HS-27A (cell line): ENCODE measurements at regions not wholly inside any gene's neighbourhood (a gene's known extent, or its start where the extent isn't known, plus 50 kb on each side); places are given as distances from the start of the nearest gene placed in this dataset.
"Not testable (repeated sequence)": the region's sequence is repeated elsewhere in the genome, so short reads cannot be mapped to it uniquely, and the experiment has no call there.

Experiments
- DNase-seq: peaks from one replicate; pipeline ENCODE4 v3.0.0-alpha.2; 2012; ENCODE audit warnings: low read depth, missing footprints

DNA sequence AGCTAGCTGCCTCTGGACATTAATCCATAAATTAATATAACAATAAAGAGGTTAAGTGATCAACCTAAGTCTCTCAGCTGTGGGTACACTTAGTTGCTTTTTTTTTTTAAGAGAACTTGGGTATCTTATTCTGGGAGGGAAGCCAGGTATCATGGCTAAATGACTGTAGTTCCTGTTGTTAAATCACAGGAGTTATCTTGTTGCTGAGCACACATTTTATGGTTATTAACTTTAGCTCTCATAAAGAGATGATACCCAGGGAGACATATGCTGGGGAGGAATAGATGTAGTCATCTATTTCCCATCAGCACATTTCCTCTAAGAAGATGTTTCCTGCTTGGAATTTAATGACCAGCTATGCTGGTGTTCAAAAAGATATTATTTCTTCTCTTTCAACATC lies 227.8 kb downstream of the PTGER3 start:
- no peak for DNase-seq

DNA sequence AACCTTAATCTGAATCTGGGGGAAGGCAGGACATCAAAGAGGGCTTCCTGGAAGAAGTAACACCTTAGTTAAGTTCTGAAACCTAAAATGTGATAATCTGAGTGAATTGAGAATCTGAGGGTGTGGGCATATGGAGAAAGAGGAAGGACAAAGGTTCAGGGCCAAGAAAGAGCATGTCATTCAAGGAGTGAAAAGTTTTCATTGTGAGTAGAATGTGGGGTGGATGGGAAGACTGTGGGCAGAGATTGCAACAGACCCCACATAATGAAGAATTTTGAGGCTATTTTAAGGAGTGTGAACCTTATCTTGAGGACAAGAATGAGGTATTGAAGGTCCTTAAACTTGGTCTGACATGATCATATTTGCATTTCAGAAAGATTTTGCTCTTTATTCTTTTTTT lies 227.2 kb downstream of the PTGER3 start:
- no peak for DNase-seq

DNA sequence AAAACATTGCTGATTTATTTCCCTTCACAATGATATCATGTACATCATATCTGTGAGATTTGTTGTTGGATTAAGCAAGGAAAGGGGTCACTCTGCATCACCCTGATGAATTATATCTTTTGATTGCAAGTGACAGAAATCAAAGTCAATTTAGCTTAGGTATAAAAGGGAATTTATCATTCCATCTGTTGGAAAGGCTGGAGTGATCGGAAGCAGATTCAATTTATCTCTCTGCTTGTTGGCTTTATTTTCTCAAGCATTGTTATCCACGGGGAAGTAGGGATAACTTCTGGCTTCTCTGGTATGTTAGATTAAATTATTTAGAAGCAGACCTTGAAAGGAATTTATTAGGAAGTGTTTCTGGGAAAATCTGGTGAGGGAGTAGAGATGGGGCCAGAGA lies 226.6 kb downstream of the PTGER3 start:
- no peak for DNase-seq

DNA sequence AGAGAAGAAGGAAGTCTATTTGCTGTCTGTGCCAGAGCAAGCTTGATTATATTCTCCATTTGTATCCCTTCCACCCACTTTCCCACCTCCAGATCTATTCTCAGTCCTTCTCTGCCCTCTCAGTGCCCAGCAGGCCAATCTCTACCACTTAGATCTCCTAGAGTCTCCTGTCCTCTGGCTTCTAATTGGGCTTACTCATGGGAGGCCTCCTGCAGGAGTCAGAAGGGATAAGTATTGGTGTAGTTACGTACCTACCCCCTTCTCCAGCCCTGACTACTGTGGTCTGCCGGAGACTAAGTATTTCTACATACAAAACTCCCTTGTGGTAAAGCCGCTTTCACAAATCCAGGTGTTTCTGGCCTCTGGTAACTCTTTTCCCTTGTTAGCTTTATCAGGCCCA lies 221.2 kb downstream of the PTGER3 start:
- no peak for DNase-seq

DNA sequence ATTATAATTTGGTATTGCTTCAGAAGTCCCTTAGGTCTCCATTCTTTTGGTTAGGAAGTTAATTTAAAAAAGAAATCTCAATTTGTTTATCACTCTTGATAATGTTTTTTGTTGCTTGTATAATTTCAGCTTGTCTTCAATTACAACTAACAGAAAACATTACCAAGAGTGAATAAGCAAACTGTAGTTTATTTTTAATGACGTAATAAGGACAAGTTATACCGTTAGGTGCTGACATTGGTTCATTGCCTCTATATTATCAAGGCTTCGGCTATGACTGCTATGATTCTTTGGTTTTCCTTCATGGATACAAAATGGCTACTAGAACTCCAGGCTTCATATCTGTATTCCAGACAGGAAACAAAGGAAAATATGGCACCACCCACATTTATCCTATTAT lies 220.6 kb downstream of the PTGER3 start:
- DNase-seq: no peak

DNA sequence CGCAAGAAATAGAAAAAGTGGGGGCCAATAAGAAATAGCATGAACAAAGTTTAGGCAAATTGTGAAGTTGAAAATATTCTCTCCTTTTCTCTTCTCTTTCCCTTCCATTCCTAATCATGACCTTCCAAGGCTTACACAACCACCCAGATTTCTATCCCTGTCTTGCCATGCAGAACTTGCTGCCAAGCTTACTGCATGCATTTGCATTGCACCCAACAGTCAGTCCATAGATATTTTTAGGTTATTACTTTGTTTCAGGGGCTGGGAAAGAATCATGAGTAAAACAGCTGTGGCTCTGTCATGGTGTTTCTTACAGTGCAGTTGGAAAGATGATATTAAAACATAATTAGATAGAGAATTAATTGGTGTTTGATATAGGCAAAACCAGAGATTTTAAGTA lies 219.4 kb downstream of the PTGER3 start:
- no peak for DNase-seq

DNA sequence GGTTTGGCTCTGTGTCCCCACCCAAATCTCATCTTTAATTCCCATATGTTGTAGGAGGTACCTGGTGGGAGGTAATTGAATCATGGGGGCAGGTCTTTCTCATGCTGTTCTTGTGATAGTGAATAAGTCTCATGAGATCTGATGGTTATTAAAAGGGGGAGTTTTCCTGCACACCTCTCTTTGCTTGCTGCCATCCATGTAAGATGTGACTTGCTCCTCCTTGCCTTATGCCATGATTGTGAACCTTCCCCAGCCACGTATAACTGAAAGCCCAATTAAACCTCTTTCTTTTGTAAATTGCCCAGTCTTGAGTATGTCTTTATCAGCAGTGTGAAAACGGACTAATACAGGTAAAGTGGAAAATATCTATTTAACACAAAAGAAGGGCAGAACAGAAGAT lies 213.3 kb downstream of the PTGER3 start:
- not testable (repeated sequence) for DNase-seq

DNA sequence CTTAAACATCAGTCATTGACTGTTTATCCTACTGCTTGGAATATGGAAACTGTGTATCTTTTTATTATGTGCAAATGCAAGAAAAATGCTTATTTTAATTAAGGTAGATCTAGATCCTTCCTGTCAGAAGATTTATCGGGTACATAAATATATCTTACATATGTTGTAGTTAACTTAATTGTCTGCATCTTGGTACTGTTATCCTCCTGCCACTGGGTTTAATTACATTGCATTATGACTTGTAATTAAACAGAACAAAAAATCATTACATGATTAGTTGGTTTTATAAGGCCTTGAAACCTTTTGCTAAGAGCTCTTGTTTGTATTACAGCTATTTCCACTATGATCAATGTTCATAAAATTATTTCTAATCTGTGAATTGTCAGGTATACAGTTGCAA lies 211.2 kb downstream of the PTGER3 start:
- DNase-seq: no peak

DNA sequence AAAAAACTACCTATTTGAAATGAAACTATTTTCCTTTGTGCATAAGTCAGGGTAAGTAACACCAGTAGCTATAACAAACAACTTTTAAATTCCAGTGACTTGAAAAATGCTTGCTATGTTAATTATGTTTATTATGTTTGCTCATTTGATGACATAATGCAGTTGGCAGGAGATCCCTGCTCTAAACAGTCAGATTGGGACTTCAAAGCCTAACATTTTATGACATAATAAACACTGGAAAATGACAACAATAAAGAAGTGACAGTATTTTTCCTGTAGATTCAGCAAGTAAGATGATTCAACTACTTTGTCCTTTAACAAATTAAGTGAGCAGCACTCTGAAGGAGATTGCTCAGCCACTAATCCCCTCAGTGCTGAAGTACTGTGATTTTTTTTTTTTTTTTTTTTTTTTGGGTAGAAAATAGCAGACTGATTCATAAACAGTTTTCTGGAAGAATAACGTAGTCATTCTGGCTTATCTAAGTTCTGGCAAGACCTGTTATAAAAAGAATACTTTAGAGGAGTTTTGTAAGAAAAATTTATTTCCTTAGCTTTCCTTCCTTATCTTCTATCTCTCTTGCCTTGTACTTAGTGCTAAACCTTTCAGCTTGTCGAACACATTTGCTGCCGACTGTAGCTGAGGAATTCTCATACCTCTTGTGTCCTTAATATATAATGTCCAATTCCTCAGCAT lies 207.2 kb downstream of the PTGER3 start:
- DNase-seq: no peak

DNA sequence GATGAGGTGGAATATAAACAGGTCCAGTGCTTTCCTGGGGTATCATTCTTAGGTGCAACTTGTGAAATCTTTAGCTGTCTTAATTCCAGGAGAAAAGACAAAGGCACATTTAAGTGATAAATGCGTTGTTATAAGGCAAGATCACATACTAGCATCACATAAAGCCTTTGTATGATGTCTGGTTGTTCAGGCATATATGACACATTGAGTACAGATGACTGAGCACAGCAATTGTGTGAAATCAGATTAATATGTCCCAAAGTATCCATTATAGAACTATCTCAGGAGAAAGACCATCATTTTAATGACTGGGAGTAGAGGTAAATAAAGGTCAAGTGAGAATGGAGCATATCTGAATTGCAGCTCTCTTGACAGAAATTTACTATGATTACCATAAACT lies 205.1 kb downstream of the PTGER3 start:
- DNase-seq: no peak

DNA sequence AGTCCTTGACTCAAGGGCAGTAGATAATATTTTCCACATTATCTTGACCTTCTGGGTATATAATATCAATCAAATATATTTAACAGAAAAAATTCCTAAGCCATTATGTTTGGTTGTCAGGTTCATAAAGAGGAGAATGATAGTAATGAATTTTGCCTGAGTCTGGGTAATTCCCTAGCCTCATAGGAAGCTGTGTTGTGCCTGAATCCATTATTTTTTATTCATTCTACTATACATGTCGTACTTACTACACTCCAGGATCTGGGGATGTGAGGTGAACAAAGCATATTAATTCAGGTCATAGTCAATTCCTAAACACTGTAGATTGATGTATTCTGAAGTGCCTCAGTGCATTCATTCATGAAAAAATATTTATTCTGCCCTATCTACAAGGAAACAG lies 204.2 kb downstream of the PTGER3 start:
- no peak for DNase-seq

DNA sequence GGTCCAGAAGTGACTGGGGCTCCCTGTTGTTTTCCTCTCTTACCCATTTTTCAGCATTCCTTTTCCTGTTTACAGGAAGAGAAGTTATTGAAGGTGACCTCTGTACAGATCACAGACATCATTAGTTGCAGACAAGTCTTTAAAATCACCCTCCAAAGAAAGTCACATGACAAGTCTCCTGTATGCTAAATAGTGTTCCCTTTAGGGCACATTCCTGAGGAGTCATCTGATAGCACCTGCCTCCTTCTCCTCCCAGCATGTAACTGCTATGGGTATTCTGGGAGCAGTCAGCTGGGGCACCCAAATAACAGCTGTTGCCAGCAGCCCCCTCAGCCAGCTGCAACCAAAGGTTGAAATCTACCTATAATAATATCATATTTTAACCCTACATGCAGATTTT lies 200.6 kb downstream of the PTGER3 start:
- DNase-seq: no peak

DNA sequence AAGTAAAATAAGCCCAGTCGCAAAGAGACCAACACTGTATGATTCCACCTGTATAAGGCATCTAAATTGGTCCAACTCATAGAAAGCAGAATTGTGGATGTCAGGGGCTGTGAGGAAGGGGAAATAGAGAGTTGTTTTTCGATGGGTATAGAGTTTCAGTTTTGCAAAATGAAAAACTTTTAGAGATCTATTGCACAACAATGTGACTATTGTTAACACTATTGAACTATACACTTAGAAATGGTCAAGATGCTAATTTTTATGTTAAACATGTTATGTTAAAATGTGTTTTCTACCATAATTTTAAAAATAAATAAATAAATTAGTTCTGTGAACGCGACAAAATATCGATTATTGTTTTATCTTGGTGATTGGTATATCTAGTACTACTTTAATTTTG lies 192.4 kb downstream of the PTGER3 start:
- no peak for DNase-seq

DNA sequence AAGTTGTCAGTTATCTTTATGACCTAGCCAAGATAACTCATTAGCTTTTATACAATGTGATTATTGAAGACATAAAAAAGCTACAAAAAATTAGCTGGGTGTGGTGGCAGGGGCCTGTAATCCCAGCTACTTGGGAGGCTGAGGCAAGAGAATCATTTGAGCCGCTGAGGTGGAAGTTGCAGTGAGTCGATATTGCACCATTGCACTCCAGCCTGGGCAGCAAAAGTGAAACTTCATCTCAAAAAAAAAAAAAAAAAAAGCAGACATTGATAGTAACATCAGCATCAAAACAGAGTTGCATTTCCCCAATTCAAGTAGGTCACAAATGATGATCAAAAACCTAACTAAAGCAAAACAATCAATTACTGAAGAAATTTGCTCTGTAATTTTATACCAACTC lies 191.4 kb downstream of the PTGER3 start:
- no peak for DNase-seq

DNA sequence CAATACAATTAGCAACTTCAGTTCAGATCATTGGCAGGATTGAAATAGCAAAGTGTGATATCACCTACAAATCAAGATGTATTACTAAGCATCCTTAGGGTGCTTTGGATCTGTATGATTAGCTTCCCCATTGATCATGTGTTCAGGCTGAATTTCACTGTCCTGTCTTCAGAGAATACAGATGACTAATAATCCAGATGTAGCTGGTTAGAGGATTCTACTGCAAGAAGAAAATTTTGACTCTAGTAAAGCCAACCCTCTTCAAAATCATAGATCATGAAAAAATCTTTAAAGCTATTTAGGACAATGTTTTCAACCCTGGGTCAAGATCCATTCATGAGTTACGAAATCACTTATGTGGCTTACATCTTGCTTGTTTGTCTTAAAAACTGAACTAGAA lies 184.4 kb downstream of the PTGER3 start:
- no peak for DNase-seq

DNA sequence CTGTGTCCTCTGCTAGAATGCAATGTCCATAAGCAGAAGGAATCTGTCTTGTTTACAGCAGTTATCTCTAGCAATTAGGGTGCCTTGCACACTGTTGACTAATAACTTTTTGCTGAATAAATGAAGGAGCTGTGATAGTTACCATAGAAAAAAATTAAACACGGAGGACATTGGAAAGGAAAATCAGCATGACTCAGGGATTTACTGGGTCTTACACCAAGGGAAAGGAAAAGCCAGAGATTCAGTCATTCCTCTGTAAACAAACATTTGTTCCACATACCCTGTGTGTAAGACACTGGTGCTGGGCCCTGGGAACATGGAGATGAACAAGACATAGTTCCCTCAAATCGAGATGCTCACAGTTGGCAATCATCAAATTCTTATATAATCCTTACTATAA lies 183.3 kb downstream of the PTGER3 start:
- no peak for DNase-seq

DNA sequence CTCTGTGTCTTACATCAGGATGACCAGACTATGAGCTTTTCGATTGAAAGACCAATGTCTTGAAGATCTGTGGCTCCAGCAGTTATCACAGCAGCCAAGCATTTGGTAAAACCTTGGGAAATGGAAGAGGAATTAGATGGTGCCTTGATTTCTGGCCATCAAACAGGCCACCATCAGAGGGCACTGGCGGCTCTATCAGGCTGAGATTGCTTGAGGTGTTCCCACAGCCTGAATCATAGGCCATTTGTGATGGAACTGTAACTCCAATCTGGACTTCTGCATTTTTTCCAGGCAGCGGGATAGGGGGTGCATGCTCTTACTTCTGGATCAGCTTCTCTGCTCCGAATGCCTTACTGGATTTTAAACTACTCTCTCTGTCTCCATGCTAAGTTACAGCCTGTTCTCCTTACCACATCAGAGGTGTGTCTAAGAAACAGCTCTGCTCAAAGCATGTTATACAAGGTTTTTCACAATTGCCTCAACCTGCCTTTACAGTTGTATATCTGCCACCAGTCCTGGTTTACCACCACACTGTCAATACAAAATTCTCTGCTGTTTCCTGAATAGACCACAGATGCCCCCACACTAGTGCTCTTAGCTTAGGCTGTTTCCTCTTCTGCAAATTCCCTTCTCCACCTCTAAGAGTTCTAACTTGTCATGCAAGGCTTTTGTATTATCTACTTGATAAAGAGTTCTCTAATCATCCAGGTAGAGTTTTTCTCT lies 180.9 kb downstream of the PTGER3 start:
- no peak for DNase-seq

DNA sequence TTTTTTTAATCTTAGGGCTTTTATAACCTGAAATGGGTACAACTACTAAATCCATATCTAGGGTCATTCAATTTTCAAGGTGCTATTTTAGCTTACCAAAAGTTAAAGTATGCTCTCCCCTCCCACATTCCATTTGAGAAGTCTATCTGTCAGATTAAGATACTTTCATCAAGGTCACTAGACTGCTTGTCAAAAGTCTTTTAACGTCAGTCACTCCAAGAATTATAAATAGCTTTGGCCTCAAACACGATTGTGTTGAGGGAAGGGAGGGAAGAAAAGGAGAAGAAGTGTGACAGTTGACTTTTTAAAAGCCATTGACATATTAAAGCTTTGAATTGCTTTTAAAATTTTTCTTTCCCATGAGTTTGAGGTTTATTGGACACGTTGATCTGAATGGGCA lies 175.8 kb downstream of the PTGER3 start:
- DNase-seq: no peak

DNA sequence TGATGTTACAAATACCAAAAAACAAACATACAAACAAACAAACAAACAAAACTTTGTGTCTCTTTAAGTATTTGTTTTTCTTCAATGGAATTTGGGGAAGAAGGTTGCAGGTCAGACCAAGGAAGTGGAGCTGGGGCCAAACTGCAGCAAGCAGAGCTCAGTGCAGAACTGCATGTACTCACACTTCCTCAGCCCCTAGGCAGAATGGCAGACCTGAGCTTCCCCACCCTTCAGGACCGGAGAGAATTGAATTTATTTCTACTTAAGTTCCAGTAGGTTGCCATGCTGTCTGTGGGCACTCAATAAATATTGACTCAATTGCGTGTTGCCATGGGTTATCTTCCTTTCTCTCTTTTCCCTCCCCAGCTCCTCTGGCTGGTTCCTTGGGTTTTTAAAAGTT lies 173.6 kb downstream of the PTGER3 start:
- DNase-seq: no peak

DNA sequence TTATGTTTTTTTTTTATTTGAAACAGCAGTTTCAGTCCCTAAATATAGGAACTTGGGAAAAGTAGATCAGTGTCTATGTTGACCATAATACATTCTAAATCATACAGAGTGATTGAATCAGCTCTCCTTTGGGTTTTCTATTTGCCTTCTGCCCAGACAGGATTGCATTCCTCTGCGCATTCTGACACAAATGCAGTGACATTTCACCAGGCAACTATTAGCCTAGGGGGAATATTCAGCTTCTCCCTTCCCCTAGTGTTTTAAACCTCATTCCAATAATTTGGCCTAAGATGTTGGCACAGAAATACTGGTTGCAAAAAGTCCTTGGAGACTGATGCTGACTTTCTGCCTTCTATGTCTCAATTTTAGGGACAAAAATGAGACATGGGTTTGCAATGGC lies 172.8 kb downstream of the PTGER3 start:
- DNase-seq: no peak

DNA sequence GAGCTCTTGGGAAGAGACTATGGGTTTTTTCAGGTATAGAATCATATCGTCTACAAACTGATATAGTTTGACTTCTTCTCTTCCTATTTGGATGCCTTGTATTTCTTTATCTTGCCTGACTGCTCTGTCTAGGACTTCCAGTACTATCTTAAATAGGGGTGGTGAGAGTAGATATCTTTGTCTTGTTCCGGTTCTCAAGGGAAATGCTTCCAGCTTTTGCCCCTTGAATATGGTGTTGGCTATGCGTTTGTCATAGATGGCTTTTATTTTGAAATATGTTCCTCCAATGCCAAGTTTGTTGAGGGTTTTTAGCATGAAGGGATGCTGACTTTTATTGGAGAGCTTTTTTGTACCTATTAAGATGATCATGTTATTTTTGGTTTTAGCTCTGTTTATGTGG lies 170.3 kb downstream of the PTGER3 start:
- DNase-seq: no peak

DNA sequence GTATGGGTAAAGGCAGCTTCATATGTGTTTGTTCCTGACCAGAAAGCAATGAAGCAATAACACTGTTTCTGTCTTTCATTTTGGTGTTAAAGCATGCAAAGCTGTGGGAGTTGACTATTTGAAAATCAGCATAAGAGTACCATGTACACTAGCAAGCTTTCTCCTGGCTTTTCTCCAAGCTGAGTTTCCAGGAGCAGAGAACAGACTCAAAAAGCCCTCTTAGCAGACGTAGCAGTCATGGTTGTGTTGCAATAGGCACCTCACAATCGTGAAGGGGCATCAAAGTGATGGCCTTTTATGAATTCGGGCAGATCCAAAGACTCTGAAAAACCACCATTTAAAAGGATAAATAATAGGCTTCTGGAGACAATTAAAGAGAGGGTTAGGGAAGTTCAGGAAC lies 159.7 kb downstream of the PTGER3 start:
- no peak for DNase-seq

DNA sequence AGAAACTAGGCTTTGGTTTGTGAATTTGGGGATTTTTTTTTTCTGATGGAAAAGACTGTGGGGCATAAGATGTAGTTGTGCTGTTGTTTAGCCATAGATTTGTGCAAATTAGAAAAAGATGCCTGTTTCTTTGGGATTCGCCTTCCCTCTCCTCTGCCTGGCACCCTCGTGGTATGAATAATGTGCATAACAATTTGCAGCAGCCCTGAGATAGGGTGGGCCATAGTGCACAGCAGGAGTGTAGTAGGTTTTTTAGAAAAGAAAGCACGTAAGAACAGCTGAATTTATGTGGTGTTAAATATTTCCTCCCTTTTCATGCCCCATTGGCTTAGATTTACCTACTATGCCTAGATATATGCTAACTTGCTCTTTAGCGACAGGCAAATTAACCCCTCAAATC lies 158.9 kb downstream of the PTGER3 start:
- DNase-seq: no peak

DNA sequence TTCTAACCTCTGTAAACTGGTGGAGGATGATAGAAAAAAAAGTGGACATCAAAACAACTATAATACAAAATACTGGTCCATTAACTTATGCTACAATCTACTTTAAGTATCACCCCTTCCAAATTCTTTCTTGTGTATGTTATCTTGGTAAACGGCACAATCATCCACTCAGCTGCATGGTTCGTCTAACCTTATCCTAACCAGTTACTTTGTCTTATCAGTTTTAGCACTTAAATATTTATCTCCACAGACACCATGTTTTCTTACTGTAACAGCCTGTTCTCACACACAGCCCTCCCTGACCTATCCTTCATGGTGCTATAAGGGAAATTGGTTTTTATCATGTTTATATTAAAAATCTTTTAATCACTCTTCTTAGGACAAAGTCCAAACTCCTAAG lies 157.2 kb downstream of the PTGER3 start:
- no peak for DNase-seq
